ENCODE measurements at regions not wholly inside any gene's neighbourhood (a gene's known extent, or its start where the extent isn't known, plus 50 kb on each side); places are given as distances from the start of the nearest gene placed in this dataset.

DNA sequence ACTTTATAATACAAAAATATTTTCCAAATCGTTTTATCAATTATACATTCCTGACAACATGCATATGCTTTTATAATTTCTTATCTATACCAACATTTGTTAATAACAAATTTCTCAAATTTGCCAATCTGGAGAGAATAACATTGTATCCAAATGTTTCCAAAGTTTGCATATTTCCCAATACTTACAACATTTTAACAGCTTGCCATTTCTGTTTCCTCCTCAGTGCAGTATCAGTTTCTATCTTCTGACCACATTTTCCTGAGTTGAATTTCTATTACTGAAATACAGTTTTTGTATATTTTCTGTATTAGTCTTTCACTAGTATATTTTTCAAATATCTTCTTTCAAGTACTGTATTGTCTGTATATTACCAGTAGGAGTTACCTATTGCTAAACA lies 1594.3 kb downstream of the PLA2G4A start:
- Histone ChIP-seq H3K9me3 (ENCODE audit: insufficient read depth, low read depth) (no peaks in the 10 kb centered on the region), H3K27me3 (ENCODE audit: insufficient read depth, low read depth) (no peaks in the 10 kb centered on the region), H3F3A (ENCODE audit: insufficient read depth, low read depth) (no peaks in the 10 kb centered on the region), H3K4me1 (replicated peaks; ENCODE audit: insufficient read depth) (no peaks in the 10 kb centered on the region), H3K9me2 (ENCODE audit: insufficient read depth) (no peaks in the 10 kb centered on the region), H3K4me2 (no peak overlapping the region), H2AFZ (no peak overlapping the region), H3K27ac (no peak overlapping the region), H4K20me1 (ENCODE audit: insufficient read depth) (no peaks in the 10 kb centered on the region), H3K36me3 (ENCODE audit: low read depth) (no peaks in the 10 kb centered on the region), H3K79me2 (ENCODE audit: low read depth) (no peaks in the 10 kb centered on the region), H3K4me3 (no peak overlapping the region)
- TF ChIP-seq, protein P1, sequence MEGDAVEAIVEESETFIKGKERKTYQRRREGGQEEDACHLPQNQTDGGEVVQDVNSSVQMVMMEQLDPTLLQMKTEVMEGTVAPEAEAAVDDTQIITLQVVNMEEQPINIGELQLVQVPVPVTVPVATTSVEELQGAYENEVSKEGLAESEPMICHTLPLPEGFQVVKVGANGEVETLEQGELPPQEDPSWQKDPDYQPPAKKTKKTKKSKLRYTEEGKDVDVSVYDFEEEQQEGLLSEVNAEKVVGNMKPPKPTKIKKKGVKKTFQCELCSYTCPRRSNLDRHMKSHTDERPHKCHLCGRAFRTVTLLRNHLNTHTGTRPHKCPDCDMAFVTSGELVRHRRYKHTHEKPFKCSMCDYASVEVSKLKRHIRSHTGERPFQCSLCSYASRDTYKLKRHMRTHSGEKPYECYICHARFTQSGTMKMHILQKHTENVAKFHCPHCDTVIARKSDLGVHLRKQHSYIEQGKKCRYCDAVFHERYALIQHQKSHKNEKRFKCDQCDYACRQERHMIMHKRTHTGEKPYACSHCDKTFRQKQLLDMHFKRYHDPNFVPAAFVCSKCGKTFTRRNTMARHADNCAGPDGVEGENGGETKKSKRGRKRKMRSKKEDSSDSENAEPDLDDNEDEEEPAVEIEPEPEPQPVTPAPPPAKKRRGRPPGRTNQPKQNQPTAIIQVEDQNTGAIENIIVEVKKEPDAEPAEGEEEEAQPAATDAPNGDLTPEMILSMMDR (conservative IDR thresholded peaks at IDR 0.05) = no peak
- no peak for TF ChIP-seq EZH2 (IDR thresholded peaks at IDR 0.05; ENCODE audit: low read depth)
- ChIA-PET CTCF (no interaction called here), POLR2A (ENCODE audit: unreplicated experiment) (no interaction called here)
- no TSS peak for BruUV-seq (replicated peaks)
- intact Hi-C loops (cut with micrococcal nuclease; ENCODE audit: unreplicated experiment) = no loop called here
- DNase-seq = no peak

DNA sequence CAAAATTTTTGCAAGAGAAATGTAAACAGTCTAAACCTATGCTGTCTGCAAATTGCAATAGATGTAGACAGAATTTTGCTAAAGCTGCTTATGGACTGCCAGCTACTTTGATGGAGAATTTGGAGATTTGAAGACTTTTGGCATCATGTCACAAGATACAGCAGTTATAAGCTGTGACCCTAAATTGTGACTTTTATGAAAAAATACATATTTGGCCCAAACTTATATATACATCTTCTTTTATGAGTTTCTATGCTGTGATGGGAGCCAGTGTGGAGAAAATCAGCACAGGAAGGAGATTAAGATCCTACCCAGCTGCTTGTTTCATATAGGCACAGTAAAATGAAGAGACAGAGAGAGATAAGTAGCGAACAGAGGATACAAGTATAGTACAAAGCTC lies 1595.4 kb downstream of the PLA2G4A start:
- H4K20me1 ChIP-seq (ENCODE audit: insufficient read depth) = no peaks in the 10 kb centered on the region
- no peak overlapping the region for H3K4me2 ChIP-seq
- 0 out of 2 replicates have a peak, but pooled peaks cover 3% of the 10 kb centered on the region for H3K9me3 ChIP-seq (ENCODE audit: insufficient read depth, low read depth)
- TF ChIP-seq, protein P1 (conservative IDR thresholded peaks at IDR 0.05) = no peak
- TF ChIP-seq EZH2 (IDR thresholded peaks at IDR 0.05; ENCODE audit: low read depth) = no peak
- H3K27me3 ChIP-seq (ENCODE audit: insufficient read depth, low read depth) = no peaks in the 10 kb centered on the region
- no peak for DNase-seq
- H2AFZ ChIP-seq = no peak overlapping the region
- POLR2A ChIA-PET (ENCODE audit: unreplicated experiment) = no interaction called here
- no peak overlapping the region for H3K4me3 ChIP-seq
- no peaks in the 10 kb centered on the region for H3K36me3 ChIP-seq (ENCODE audit: low read depth)
- CTCF ChIA-PET = no interaction called here
- H3K79me2 ChIP-seq (ENCODE audit: low read depth) = no peaks in the 10 kb centered on the region
- intact Hi-C loops (cut with micrococcal nuclease; ENCODE audit: unreplicated experiment) = no loop called here
- H3K27ac ChIP-seq = no peak overlapping the region
- no TSS peak for BruUV-seq (replicated peaks)
- no peaks in the 10 kb centered on the region for H3K9me2 ChIP-seq (ENCODE audit: insufficient read depth)
- no peaks in the 10 kb centered on the region for H3K4me1 ChIP-seq (replicated peaks; ENCODE audit: insufficient read depth)
- H3F3A ChIP-seq (ENCODE audit: insufficient read depth, low read depth) = no peaks in the 10 kb centered on the region

DNA sequence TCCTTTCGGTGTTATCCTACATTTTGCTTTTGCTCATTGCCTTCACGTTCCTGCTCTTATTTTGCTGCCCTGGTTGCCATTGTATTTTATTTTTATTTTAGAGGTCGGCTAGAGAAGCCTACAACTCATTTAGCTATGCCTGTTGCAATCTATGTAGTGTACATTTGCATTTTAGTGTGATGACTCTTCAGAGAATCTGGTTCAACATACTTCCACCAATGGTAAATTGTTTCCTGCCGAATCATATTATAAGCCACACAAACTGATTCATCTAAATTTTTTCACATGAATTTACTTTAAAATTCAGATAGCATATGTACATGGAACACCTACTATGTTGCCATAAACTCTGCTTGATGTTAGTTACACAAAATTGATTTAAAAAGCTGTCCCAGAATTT lies 1596.9 kb downstream of the PLA2G4A start:
- H3K36me3 ChIP-seq (ENCODE audit: low read depth) = no peaks in the 10 kb centered on the region
- H3K9me2 ChIP-seq (ENCODE audit: insufficient read depth) = no peaks in the 10 kb centered on the region
- intact Hi-C loops (cut with micrococcal nuclease; ENCODE audit: unreplicated experiment) = no loop called here
- ChIA-PET POLR2A (ENCODE audit: unreplicated experiment) (no interaction called here), CTCF (no interaction called here)
- no peak overlapping the region for H3K4me3 ChIP-seq
- DNase-seq = no peak
- no peak for TF ChIP-seq EZH2 (IDR thresholded peaks at IDR 0.05; ENCODE audit: low read depth)
- TF ChIP-seq, protein P1 (conservative IDR thresholded peaks at IDR 0.05) = no peak
- BruUV-seq (replicated peaks) = no TSS peak
- no peaks in the 10 kb centered on the region for H3K27me3 ChIP-seq (ENCODE audit: insufficient read depth, low read depth)
- H3K4me2 ChIP-seq = no peak overlapping the region
- H3K4me1 ChIP-seq (replicated peaks; ENCODE audit: insufficient read depth) = no peaks in the 10 kb centered on the region
- H3K9me3 ChIP-seq (ENCODE audit: insufficient read depth, low read depth) = 0 out of 2 replicates have a peak, but pooled peaks cover 3% of the 10 kb centered on the region
- H3K79me2 ChIP-seq (ENCODE audit: low read depth) = no peaks in the 10 kb centered on the region
- H3K27ac ChIP-seq = no peak overlapping the region
- H4K20me1 ChIP-seq (ENCODE audit: insufficient read depth) = no peaks in the 10 kb centered on the region
- no peaks in the 10 kb centered on the region for H3F3A ChIP-seq (ENCODE audit: insufficient read depth, low read depth)
- H2AFZ ChIP-seq = peak overlapping the region; percentile 17; the same call in 1 of the 2 replicates

Data from PC-9 (cell line).